Suprapubic skin (tissue), 4 donors: ENCODE measurements at regions not wholly inside any gene's neighbourhood (a gene's known extent, or its start where the extent isn't known, plus 50 kb on each side); places are given as distances from the start of the nearest gene placed in this dataset.
"Not testable (repeated sequence)": the region's sequence is repeated elsewhere in the genome, so short reads cannot be mapped to it uniquely, and the experiment has no call there.

Experiments
- DNase-seq, 2 donors: peaks; one replicate each; pipeline ENCODE4 v3.0.0-alpha.2; 2019; ENCODE audit warnings: low spot score in 2 of 2
- H3K27ac ChIP-seq: fragments of 200-600 bp; sonication (generic); one replicate; pipeline ENCODE4 v1.5.1; 2019
- H3K27me3 ChIP-seq: fragments of 200-600 bp; sonication (generic); one replicate; pipeline ENCODE4 v1.5.1; 2019
- H3K36me3 ChIP-seq: fragments of 200-600 bp; sonication (generic); one replicate; pipeline ENCODE4 v1.5.1; 2019
- H3K4me1 ChIP-seq: fragments of 200-600 bp; sonication (generic); one replicate; pipeline ENCODE4 v1.5.1; 2019
- H3K4me3 ChIP-seq: fragments of 200-600 bp; sonication (generic); one replicate; pipeline ENCODE4 v1.5.1; 2019; ENCODE audit warnings: mild to moderate bottlenecking
- H3K9me3 ChIP-seq: fragments of 200-600 bp; sonication (generic); one replicate; pipeline ENCODE4 v1.5.1; 2019
- EP300 ChIP-seq: sonication (generic); formaldehyde crosslinking; IDR thresholded peaks from one replicate; pipeline ENCODE4 v1.6.1; 2017; ENCODE audit warnings: antibody characterized with exemption
- POLR2A ChIP-seq, 2 donors: fragments of 450-650 bp; IDR thresholded peaks; one replicate each; pipeline ENCODE4 v1.6.1; 2017; ENCODE audit warnings: antibody characterized with exemption in 2 of 2, mild to moderate bottlenecking in 2 of 2, moderate library complexity in 2 of 2
- POLR2AphosphoS5 ChIP-seq, 3 donors: sonication (generic); formaldehyde crosslinking; IDR thresholded peaks; one replicate each; pipeline ENCODE4 v1.6.1; 2017; ENCODE audit warnings: antibody characterized with exemption in 3 of 3
- WGBS: methylation state at CpG from one replicate; pipeline ENCODE4 v1.1.5; 2018; 5-methylcytosine and 5-hydroxymethylcytosine counted together
- TF ChIP-seq, protein P1 (sequence below), 2 donors: fragments of 200-600 bp in 1 of 2; fragments of 450-650 bp in 1 of 2; sonication (generic) in 1 of 2; IDR thresholded peaks; one replicate each; pipeline ENCODE4 v1.5.1; 2016 to 2019; ENCODE audit warnings: antibody characterized with exemption in 2 of 2, mild to moderate bottlenecking in 1 of 2, moderate library complexity in 1 of 2

DNA sequence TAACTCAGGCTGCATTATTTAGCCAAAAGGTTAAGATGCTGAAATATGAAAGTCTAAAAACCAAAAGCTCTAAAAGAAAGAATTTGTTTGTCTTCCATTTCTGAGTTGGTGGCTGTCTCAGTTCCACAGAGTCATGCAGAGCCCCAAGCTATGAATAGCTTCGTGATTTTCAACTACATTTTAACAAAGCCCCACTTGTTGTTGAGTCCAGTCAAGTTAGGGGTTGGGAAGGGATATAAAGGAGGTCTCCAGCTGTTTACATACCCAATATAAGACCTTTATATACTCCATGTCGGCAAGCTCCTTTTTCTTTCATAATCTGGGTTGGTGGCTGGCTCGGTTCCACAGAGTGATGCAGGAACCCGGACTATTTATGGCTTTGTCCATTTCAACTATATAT lies 924.6 kb upstream of the PRKX start:
- H3K36me3 ChIP-seq, result no peaks in the 10 kb centered on the region
- no peaks in the 10 kb centered on the region for H3K27me3 ChIP-seq
- 89% methylated on average over 4 of the region's 4 CpGs for WGBS
- H3K27ac ChIP-seq, result no peak overlapping the region
- H3K4me3 ChIP-seq, result no peak overlapping the region
- no peak for DNase-seq
- no peaks in the 10 kb centered on the region for H3K4me1 ChIP-seq
- H3K9me3 ChIP-seq, result no peaks in the 10 kb centered on the region
- no peak for TF ChIP-seq POLR2AphosphoS5 (IDR thresholded peaks at IDR 0.05)
- no peak for TF ChIP-seq EP300
- no peak for TF ChIP-seq POLR2A (IDR thresholded peaks at IDR 0.05)
- TF ChIP-seq, protein P1, sequence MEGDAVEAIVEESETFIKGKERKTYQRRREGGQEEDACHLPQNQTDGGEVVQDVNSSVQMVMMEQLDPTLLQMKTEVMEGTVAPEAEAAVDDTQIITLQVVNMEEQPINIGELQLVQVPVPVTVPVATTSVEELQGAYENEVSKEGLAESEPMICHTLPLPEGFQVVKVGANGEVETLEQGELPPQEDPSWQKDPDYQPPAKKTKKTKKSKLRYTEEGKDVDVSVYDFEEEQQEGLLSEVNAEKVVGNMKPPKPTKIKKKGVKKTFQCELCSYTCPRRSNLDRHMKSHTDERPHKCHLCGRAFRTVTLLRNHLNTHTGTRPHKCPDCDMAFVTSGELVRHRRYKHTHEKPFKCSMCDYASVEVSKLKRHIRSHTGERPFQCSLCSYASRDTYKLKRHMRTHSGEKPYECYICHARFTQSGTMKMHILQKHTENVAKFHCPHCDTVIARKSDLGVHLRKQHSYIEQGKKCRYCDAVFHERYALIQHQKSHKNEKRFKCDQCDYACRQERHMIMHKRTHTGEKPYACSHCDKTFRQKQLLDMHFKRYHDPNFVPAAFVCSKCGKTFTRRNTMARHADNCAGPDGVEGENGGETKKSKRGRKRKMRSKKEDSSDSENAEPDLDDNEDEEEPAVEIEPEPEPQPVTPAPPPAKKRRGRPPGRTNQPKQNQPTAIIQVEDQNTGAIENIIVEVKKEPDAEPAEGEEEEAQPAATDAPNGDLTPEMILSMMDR (IDR thresholded peaks at IDR 0.05), result no peak

DNA sequence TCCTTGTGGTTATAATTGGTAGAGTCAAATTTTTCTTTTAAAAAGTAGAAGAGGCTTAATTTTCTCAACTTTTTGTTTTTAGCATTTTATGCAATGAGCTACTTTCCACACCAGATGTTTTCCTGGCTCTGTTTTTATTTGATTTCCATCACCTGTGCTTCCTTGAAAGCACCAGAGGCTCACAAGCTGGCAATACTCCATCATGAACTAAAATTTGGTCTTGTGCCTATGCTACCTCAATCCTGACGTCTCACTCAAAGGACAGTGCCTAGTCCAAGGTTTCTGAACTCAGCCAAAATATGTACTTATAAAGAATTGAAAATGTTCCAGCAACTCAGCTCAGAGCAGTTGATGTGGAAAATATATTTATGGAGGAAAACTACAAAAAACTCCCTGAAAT lies 914.0 kb upstream of the PRKX start:
- Histone ChIP-seq H3K4me1 (no peaks in the 10 kb centered on the region), H3K9me3 (no peaks in the 10 kb centered on the region), H3K36me3 (no peaks in the 10 kb centered on the region), H3K4me3 (no peak overlapping the region), H3K27ac (no peak overlapping the region), H3K27me3 (no peaks in the 10 kb centered on the region)
- DNase-seq, result no peak
- no peak for TF ChIP-seq POLR2A (IDR thresholded peaks at IDR 0.05)
- TF ChIP-seq, protein P1 (IDR thresholded peaks at IDR 0.05), result no peak
- no peak for TF ChIP-seq POLR2AphosphoS5 (IDR thresholded peaks at IDR 0.05)
- no peak for TF ChIP-seq EP300
- WGBS, result 30% methylated on average over 1 of the region's 1 CpG

DNA sequence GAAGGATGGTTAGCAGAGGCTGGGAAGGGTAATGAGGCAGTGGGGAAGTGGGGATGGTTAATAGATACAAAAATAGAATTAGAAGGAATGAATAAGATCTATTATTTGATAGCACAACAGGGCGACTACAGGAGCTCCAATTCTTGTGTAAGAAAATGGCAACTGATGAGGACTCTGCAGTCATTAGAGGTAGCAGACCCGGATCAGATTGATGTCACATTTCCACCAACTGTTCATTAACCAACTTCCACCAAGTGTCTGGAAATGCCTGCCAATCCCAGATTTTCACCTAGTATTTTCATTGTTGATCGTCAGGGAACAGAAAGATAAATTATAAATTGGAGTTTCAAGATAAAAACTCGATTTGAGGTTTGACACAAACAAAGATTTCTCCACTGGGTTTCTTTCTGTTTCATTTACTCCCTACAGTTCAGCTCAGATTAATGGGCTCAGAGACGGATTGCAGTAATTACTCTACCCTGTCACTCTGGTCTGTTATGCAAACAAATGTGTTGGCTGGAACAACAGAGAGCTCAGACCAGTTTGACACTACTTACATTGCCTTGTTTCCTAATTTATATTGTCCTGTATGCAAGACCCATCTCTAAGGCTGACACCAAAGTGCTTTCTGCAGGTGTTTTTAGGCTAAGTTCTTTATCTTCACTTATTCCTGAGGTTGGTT lies 909.2 kb upstream of the PRKX start:
- no peaks in the 10 kb centered on the region for H3K27me3 ChIP-seq
- H3K4me1 ChIP-seq, result no peaks in the 10 kb centered on the region
- H3K4me3 ChIP-seq, result no peak overlapping the region
- no peaks in the 10 kb centered on the region for H3K9me3 ChIP-seq
- no peaks in the 10 kb centered on the region for H3K36me3 ChIP-seq
- no peak overlapping the region for H3K27ac ChIP-seq
- 56% methylated on average over 5 of the region's 5 CpGs for WGBS
- DNase-seq, result no peak
- TF ChIP-seq POLR2A (IDR thresholded peaks at IDR 0.05), result no peak
- TF ChIP-seq, protein P1 (IDR thresholded peaks at IDR 0.05), result no peak
- TF ChIP-seq POLR2AphosphoS5 (IDR thresholded peaks at IDR 0.05), result no peak
- no peak for TF ChIP-seq EP300

- not testable (repeated sequence) for H3K36me3 ChIP-seq, H3K27ac ChIP-seq
- WGBS, result 87% methylated on average over 2 of the region's 2 CpGs
These were observed 900.2 kb upstream of the PRKX start for GRCh38 chrX:4613651-4614050.

DNA sequence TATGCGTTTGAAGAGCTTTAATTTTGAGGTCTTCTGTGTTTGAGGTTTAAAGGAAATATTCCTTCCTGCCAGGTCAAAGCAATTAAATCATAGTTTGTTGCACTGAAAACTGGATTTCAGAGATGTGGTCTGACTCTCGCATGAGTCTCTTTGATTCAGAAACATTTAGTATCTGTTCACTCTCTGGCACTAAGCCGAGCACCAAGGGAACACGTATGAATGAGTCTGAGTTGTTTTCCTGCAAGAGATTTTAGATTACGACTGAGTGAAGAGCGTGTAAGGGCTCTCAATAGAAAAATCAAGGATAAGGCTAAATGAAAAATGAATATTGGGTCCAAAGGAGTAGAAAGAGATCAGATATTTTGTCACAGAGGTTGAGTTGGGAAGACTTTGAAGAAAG lies 875.4 kb upstream of the PRKX start:
- H3K36me3 ChIP-seq, result no peaks in the 10 kb centered on the region
- no peak for TF ChIP-seq POLR2AphosphoS5 (IDR thresholded peaks at IDR 0.05)
- TF ChIP-seq EP300, result no peak
- TF ChIP-seq POLR2A (IDR thresholded peaks at IDR 0.05), result no peak
- TF ChIP-seq, protein P1 (IDR thresholded peaks at IDR 0.05), result no peak

More at GRCh38 chrX:4613651-4614050, 900.2 kb upstream of the PRKX start:
- H3K4me1 ChIP-seq, H3K4me3 ChIP-seq, DNase-seq, H3K27me3 ChIP-seq, H3K9me3 ChIP-seq: not testable (repeated sequence)

DNA sequence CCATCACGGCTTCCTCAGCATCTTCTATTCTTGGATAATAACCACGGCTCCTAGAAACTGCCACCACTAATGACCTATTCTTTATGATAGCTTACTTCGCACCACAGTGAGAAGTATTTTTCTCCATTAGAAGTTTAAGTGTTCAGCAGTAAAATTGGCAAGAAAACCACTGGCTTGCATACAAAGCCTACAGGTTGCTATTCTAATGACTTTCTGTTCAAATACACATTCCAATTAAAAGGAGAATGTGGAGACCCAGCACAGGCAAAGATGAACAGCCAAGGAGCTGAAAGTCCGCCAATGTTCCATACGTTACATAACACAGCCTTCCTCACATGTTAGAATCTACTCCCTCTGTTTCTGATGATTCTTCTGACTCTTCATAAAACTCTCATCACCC lies 875.0 kb upstream of the PRKX start:
- no peak for TF ChIP-seq EP300
- TF ChIP-seq, protein P1 (IDR thresholded peaks at IDR 0.05), result no peak
- TF ChIP-seq POLR2AphosphoS5 (IDR thresholded peaks at IDR 0.05), result no peak
- no peak for TF ChIP-seq POLR2A (IDR thresholded peaks at IDR 0.05)
- Histone ChIP-seq H3K9me3 (no peaks in the 10 kb centered on the region), H3K4me3 (no peak overlapping the region), H3K36me3 (no peaks in the 10 kb centered on the region), H3K4me1 (no peaks in the 10 kb centered on the region), H3K27ac (no peak overlapping the region), H3K27me3 (no peaks in the 10 kb centered on the region)
- no peak for DNase-seq
- WGBS, result 56% methylated on average over 5 of the region's 5 CpGs

More for the DNA sequence above, 875.4 kb upstream of the PRKX start:
- H3K4me3 ChIP-seq, result no peak overlapping the region
- DNase-seq, result no peak
- H3K4me1 ChIP-seq, result no peaks in the 10 kb centered on the region
- no peaks in the 10 kb centered on the region for H3K9me3 ChIP-seq
- no peak overlapping the region for H3K27ac ChIP-seq
- WGBS, result 67% methylated on average over 6 of the region's 6 CpGs
- H3K27me3 ChIP-seq, result no peaks in the 10 kb centered on the region
